SK-N-DZ (cell line): ENCODE measurements at regions not wholly inside any gene's neighbourhood (a gene's known extent, or its start where the extent isn't known, plus 50 kb on each side); places are given as distances from the start of the nearest gene placed in this dataset.
"Not testable (repeated sequence)": the region's sequence is repeated elsewhere in the genome, so short reads cannot be mapped to it uniquely, and the experiment has no call there.

ENCODE experiments used
- DNase-seq: peaks from one replicate; pipeline ENCODE4 v3.0.0-alpha.2; 2015; ENCODE audit warnings: low spot score

- DNase-seq, result no peak
Measured at GRCh38 chrY:12212394-12212793, 488.6 kb upstream of the USP9Y start.

- no peak for DNase-seq
Measured at GRCh38 chrY:12215564-12216022, 485.4 kb upstream of the USP9Y start.

- no peak for DNase-seq
Measured at GRCh38 chrY:12230921-12231320, 470.1 kb upstream of the USP9Y start.

DNA sequence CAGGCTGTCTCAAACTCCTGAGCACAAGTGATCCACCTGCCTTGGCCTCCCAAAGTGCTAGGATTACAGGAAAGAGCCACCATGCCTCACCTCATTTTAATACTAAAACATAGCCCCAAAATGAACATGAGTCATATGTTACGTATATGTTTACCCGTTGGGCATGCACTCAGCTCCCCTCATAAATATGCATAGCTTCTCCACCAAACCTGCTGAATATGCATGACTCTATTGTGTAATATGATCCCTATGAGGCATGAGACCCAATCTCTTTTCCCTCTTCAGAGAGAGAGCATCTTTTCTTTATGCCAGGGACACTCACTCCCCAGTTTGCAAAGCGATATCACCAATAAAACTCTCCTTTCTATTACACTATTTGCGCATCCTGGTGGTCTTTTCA is 464.6 kb upstream of the USP9Y start:
- no peak for DNase-seq

DNA sequence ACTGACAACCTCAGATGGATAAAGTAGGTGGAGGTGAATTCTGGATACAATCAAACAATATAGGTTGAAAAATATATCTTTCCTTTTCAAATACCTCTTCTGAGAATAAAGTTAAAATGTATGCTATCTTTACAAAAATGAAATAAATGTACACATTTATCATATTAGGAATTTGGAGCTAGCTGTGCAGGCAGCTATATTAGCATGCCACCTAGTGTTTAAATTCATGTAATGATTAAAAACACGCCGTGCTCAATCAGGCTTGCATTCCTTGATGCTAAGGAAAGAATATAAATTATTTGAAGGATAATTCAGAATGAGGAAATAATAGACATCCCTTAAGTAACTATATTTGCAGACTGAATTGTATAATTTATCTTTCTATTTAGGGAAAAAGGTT is 460.7 kb upstream of the USP9Y start:
- not testable (repeated sequence) for DNase-seq

DNA sequence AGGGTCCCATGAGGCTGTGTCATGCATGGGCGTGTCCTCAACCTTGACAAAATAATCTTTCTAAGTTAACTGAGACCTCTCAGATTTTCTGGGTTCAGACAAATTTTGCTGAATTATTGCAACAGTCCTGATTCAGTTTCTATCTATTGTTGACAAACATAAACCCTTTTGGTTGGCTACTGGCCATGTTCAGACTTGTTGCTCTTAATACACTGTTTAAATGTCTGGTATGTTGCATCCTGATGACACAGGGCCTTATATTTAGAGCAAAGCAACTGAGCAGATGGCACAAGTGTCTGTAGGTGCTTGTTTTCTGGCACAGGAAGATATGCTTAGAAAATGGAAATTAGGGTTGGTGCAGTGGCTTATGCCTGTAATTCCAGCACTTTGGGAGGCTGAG is 456.9 kb upstream of the USP9Y start:
- DNase-seq, result no peak

DNA sequence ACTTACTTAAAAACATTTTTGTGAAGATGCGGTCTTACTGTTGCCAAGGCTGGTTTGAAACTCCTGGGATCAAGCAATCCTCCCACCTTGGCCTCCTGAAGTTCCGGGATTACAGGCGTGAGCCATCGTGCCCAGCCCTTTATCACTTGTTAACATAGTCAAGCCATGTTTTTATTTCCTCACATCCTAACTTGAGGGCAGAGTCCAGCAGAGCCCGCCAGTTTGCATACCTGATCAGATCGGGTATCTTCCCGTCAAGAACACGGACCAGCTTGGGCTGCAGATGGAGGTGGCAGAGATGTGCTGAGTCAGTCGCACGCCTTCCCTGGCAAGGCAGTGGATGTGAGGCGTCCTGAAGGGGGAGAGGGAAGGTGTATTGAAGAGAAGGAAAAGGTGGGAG is 447.3 kb upstream of the USP9Y start:
- DNase-seq, result no peak

- DNase-seq, result no peak
Measured at GRCh38 chrY:12271162-12271561, 429.9 kb upstream of the USP9Y start.

GRCh38 chrY:12285608-12286007 is 415.4 kb upstream of the USP9Y start:
- DNase-seq, result no peak

DNA sequence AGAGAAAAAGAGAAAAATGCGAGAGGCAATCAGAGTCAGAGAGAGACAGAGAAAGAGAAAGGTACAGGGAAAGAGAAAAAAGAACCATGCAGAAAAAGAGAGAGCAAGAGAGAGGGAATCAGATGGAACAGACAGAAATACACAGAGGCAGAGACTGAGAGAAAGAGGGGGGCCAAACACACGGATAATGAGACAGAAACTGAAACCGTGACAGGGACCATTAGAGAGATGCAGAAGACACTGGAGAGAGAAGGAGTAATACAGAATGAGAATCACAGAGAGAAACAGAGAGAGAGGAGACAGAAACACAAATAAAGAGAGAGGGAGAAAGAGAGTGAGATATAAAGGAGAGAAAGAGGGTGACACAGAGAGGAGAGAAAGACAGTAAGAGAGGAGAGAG is 412.1 kb upstream of the USP9Y start:
- no peak for DNase-seq

DNA sequence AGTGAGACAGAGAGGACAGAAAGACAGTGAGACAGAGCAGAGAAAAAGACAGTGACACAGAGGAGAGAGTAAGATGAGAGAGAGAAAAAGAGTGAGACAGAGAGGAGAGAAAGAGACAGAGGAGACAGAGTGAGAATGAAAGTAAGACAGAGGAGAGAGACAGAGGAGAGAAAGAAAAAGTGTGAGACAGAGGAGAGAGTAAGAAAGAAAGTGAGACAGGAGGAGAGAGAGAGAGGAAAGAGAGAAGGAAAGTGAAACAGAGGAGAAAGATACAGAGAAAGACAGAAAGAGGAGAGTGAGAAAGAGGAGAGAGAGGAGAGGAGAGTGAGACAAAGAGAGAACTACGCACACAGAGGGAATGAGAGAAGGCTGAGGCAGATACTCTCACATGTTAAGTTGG is 411.6 kb upstream of the USP9Y start:
- no peak for DNase-seq

DNA sequence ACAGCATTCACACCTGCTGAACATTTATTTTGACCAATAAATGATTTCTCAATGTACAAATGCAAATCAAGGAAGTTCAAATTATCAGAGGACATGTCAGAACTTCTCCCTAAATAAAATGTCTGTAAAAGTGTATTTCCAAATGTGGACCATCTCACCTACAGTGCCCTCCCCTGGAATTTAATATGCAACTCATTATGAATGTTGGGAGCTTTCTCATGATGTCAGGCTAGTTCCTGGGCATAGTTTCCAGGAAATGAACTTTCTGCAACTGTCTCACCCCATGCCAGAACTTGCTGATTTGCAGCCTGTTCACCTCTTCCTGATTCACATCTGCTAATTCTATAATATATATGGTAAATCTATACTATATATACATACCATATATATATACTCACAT is 408.5 kb upstream of the USP9Y start:
- no peak for DNase-seq

- no peak for DNase-seq
Measured at GRCh38 chrY:12296460-12296859, 404.6 kb upstream of the USP9Y start.

DNA sequence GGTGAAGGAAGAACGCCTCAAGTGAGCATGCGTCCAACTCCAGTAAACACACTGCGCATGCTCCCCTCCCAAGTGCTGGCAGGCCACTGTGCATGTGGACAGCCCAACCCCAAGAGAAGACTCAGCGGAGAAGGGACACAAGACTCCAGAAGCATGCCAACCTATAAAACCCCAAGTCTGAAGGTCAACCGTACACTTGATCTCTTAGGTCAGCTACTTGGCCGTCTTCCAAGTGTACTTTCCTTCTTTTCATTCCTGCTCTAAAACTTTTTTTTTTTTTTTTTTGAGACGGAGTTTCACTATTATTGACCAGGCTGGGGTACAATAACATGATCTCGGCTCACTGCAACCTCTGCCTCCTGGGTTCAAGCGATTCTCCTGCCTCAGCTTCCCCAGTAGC is 401.2 kb upstream of the USP9Y start:
- DNase-seq, result not testable (repeated sequence)

- DNase-seq, result no peak
Measured at GRCh38 chrY:12303464-12303863, 397.6 kb upstream of the USP9Y start.

- DNase-seq, result no peak
Measured at GRCh38 chrY:12305456-12305855, 395.6 kb upstream of the USP9Y start.

GRCh38 chrY:12309212-12309611 is 391.8 kb upstream of the USP9Y start:
- no peak for DNase-seq

DNA sequence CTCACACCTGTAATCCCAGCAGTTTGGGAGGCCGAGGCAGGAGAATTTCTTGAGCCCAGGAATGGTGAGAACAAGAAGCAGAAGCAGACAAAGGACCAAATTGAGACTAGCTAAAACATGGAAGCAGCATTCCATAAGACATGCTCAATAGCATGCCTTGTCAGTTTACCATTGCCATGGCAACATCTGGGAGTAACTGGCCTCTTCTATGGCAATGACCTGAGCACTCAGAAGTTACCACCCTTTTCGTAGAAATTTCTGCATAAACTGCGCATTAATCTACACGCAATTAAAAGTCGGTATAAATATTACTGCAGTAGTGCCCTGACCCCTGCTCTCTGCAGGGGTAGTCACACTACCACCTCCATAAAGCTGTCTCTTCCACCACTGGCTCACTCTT is 390.2 kb upstream of the USP9Y start:
- DNase-seq, result no peak

GRCh38 chrY:12327751-12328150 is 373.3 kb upstream of the USP9Y start:
- no peak for DNase-seq

GRCh38 chrY:12331917-12332316 is 369.1 kb upstream of the USP9Y start:
- DNase-seq, result not testable (repeated sequence)

DNA sequence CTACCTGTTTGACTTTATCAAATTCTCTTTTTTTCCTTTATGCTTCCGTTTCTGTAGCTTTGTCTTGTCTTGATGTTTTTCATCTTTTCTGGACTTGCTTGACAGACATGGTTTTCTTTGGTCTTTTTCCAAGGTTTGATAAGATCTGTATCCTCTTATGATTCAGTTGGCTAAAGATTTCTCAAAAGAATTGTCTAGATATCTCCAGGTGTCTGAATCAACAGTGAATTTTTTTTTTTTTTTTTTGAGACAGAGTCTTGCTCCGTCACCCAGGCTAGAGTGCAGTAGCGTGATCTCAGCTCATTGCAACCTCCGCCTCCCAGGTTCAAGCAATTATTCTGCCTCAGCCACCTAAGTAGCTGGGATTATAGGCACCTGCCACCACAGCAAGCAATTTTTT is 357.8 kb upstream of the USP9Y start:
- DNase-seq, result no peak

DNA sequence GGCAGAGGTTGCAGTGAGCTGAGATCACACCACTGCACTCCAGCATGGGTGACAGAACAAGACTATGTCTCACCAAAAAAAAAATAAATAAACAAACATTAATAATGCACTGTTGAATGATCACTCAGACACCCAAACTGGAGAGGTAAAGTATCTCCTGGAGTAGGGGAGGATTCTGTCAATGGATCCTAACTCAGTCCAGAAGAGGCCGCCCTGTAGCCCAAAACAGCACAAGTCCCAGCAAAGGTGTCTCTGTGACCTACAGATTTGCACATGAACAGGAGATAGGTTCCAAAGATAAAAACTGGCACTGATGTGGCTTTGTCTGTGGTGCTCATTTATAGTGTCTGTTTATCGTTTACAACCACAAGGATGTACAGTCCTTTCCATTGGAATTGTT is 352.9 kb upstream of the USP9Y start:
- no peak for DNase-seq

DNA sequence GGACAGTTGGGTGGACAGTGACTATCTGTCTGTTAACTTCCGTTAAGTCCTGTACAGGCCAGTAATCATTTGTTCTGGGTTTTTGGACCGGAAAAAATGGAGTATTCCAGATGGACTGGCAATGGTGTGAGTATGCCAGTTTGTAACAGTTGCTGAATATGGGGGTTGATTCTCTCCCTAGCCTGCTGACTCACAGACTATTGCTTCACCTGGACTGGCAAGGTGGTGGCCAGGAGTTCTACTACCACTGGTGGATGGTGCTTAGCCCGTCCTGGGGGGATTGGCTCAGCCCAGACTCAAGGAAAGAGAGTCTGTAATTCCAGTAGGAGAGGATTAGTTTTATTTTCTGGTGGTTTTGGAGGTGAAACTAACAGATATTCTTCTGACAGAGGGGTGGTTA is 343.8 kb upstream of the USP9Y start:
- DNase-seq, result no peak

DNA sequence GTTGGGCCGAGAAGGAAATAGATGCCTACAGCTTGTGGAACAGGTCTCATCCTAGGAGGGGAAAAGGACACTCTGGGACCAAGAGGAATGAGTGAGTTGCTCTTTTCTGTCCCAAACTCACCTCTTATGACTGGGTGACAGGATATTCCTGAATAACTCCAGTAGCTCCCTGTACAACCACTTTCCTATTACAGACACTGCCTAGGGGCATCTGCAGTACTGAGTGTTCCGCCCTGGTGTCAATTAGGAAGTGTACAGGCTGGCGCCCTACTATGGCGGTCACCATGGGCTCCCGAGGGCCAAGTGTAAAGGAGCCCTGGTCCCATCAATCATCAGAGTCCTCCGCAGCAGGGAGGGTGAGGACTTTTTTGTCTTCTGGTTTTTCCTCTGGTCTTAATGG is 343.4 kb upstream of the USP9Y start:
- DNase-seq, result no peak

- no peak for DNase-seq
Measured at GRCh38 chrY:12358337-12358736, 342.7 kb upstream of the USP9Y start.
